HG03520 (cell line): ENCODE measurements at regions not wholly inside any gene's neighbourhood (a gene's known extent, or its start where the extent isn't known, plus 50 kb on each side); places are given as distances from the start of the nearest gene placed in this dataset.
"Not testable (repeated sequence)": the region's sequence is repeated elsewhere in the genome, so short reads cannot be mapped to it uniquely, and the experiment has no call there.

Experiments used
- ATAC-seq: cut with Tn5 transposase; IDR thresholded peaks from one replicate; pipeline ENCODE4 v1.9.1; 2021; ENCODE audit warnings: mild to moderate bottlenecking, moderate library complexity; ENCODE audit not compliant: unreplicated experiment

DNA sequence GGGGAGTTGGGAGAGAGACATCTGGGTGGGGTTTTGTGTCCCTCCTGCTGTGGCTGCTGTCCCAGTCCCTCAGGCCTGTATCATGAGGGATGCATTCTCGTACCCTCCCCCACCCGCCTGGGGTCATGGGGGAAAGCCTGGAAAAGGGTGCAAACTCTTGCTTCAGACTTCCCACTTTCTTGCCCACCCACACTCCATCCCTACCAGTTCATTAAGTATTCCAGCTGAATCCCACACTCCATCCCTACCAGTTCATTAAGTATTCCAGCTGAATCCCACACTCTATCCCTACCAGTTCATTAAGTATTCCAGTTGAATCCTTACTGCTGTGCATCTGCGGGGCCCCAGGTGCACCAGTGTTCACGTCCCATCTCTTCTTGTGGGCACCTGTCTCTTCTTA is 116.3 kb downstream of the ACAA2 start:
- no peak for ATAC-seq

DNA sequence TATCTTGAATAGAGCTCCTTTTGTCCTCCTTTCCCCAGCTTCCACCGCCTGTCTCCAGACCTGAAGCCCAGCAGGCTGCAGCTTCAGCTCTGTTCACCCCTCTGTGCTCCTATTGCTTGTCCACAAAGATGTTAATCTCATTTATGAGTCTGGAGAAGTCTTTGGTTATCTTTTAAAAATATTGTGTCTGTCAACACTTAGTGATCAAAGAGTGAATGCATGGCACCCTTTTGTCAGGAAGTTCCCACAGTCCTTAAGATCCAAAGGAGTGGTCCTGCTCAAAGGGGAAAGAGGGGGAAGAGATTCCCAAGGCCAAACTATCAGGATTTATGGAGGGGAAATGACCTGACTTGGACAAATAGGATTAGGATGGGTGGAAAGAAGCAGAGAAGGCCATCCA is 118.9 kb downstream of the ACAA2 start:
- ATAC-seq: no peak

DNA sequence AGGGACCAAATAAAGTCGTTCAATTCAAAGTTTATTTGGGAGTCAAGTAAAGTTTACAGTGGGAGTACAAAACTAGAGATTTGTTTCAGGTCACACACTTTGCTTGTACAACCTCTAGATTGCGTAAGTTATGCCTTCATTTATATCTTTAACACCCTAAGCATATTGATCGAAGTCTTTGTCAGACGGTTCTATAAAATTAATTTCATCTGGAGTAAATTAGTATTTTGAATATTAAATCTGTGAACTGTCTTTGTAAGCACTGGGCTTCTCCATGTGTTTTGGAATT is 119.7 kb downstream of the ACAA2 start:
- ATAC-seq: no peak

DNA sequence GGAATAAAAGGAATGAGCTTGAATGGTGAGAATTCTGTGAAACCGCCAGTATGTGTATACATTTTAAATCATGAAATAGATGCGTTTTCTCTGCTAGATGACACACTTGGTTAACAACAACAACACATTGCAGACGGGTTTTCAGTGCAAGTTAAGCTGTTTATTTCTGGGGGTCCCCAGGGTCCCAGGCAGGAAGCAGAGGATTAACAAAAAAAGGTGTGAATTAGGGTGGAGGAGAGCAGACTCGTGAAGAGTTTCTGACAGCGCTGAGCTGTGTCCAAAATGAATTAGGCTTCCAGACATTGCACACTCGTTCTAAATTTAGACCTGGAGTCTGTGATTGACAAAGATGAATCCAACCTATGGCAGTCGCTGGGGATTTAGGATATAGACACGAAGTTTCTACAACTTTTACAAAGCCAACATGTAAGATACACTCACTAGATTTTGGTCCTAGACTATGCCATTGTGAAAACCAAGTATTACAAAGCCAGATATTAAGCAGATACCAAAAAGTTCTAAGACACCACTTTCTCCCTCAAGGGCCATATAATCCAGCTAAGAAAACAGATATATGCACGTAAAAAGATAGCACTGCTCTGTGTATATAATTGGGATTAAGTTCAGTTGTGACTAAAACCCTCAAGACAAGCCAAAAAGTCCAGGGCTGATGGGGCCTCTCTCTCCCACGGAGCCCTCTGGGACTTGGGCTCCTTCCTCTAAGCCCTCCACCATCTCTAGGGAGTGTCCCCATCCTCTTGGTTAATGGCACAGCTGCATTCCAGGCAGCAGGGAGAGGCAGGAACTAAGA is 120.2 kb downstream of the ACAA2 start:
- no peak for ATAC-seq

DNA sequence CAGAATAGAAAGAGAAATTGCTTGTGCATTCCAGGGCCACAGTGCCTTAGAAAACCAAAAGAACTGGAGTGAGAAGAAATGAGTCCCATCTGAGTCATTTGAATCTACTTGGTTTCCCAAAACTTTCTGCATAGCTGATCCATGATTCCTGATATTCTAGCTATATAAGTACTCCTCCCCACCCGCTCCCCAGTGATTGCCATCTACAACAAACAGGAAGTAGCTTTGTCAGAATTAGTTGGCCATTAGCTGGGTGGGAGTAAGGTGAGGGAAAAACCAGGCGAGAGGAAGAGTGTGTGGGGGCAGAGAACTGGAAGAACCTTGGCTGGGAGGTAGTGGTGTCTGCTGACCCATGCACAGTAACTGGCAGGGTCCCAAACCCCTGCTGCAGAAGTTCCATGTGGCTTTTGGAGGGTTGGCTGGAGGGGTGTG is 122.1 kb downstream of the ACAA2 start:
- no peak for ATAC-seq

DNA sequence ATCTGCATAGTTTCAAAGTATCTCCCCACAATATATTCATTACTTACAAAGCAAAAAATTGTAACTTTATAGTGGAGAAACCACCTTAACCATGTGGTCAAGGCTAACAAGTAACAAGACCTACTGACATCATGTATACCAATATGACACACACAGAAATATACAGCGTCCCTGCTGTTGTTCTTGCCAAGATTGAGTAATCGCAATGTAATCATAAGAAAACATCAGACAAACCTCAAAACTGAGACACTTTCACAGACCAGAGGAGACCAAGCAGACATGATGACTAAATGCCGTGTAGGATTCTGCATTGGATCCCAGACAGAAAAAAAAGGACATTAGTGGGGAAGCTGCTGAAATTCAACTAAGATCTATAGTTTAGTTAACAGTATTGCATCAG is 123.0 kb downstream of the ACAA2 start:
- ATAC-seq: no peak

DNA sequence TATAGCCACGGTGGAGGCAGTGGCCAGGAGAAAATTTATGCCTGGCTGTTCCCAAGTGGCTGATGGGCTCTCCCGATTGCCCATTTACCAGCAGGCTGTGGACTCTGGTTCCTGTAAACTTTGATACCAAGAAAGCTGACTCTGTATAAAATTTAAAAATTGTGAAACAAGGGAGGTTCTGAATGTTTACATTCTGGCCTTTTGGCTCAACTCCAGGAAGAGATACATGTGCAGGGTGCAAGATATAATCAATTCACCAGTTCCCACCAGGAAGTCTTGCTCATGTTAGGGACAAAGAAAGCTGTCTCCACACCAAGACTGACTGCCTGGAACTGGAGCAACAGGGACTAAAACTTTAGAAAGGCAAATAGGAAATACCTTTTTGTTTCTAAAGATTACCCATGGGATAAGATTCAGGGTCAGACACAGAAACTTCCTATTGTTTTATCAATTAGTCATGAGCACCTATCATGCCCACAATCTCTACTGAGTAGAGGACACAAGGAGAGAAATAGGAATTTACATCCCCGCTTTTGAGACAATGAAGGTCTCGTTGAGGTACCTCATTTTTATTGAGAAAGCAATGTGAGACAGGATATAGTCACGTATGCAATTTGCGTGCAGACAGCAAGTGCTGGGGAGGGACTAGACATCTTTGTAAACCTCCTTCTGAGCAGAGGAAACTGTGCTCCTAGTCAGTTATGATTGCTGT is 123.5 kb downstream of the LIPG start:
- no peak for ATAC-seq

DNA sequence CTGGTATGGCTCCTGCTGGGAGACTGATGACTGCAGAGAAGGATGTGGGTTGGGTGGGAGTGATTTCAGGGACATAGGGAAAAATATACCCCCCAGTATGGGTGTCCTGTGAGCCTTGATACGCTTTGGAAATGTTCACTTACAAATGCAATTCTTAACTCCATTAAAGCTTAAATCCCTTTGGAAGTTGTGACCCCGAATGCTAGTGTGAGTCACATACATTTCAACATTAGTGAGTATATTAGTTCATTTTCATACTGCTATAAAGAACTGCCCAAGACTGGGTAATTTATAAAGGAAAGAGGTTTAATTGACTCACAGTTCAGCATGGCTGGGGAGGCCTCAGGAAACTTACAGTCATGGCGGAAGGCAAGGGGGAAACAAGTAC is 120.9 kb downstream of the LIPG start:
- not testable (repeated sequence) for ATAC-seq

DNA sequence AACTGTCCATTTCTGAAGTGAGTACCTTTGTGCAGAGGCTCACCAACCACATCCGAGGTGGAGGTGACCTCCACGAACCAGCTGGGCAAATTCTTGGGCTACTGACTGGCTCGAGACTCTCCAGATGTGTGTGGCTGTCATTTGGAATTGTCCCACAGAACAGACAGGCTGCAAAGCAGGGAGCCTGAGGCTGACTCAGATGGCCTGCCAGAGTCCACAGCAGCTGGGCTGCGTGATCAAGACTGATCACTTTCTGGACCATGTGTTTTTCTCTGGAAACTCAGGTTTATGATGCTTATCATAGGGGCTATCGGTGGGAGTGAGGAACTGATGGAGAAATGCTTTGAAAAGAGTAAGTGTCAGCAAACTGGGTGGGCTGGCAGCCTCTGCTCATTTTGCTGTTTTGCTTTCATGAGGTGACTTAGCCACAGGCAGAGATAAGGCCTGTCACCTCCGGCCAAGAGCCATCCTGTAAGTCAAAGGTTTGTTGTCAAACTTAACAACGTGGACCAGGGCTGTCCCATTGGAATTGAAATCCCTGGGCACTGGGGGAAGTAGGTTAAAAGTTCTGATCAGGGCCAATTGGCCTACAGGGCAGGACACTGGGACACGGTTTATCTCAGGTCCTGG is 120.4 kb downstream of the LIPG start:
- no peak for ATAC-seq

DNA sequence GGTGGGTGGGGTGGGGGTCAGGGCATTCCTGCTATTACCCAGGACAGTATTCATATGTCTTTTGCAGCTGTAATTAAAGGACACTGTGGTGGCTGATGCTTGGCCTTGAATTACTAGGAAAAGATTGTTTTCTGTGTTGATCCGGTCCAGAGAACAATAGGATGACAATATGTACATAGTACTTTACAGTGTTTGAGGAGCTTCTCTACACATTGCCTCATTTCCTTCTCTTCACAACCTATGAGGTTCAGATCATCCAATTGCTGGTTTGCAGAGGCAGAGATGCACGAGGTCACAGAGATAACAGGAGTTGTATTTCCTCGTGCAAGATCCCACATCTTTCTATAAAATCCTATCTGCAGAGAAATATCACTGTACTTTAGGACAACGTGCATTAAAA is 119.5 kb downstream of the LIPG start:
- no peak for ATAC-seq

DNA sequence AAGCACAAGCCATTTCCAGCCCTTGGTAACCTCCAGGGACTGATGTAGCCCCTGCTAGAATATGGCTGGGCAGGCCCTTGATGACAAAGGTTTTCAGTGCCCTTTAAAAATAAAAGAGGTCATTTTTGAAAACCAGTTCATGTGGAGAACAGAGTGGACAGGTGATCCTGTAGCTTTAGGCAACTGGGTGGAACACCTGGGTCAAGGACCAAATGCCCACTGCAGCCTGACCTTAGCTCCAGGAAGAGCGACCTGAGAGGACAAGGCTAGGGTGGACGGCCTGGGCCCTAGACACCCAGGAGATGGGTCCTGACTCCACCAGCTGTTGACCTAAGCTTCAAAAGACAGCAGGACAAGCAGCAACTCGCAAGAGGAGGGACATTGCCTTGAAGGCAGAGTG is 116.6 kb downstream of the LIPG start:
- ATAC-seq: no peak

DNA sequence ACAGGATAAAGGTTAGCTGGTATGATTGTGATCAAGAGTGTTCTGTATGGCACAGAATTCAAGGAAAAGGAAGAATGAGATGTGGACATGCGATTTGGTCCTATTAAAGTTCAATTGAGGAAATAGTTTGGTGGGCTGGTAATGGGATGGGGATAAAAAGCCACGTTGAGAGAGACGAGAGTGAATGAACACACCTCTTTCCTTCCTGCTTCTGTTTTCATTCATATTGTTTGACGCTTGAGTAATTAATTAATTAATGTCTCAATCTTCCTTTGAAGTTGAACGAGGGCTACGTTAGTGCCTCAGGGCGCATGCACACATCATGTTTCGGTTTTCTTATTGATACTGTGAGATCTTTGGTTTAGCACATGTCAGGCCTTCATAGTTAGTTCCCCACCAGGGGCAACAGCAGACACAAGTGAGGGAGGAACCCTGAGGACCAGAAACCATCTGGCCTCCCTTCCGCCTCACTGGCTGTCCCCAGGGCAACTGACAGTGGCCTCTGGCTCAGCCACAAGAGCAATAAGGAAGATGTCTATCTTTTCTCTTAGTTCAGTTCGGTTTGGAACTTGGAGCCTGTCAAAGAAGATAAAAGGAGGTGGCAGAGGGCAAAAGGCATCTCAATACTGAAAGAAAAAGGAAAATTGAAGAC is 116.0 kb downstream of the LIPG start:
- ATAC-seq: no peak

DNA sequence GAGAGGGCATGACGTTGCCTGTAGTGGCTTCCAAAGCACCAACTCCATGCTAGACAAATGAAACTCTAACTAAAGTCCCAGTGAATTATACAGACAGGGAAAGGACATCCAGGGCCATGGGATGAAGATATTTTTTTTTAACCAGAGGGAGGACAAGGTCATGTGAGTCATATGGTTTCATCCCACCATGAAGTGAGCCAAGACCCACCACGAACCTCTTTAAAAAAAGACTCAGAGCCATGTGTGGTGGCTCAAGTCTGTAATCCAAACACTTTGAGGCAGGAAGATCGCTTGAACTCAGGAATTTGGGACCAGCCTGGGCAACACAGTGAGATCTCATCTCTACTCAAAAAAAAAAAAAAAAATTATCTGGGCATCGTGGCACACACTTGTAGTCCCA is 115.2 kb downstream of the LIPG start:
- no peak for ATAC-seq

DNA sequence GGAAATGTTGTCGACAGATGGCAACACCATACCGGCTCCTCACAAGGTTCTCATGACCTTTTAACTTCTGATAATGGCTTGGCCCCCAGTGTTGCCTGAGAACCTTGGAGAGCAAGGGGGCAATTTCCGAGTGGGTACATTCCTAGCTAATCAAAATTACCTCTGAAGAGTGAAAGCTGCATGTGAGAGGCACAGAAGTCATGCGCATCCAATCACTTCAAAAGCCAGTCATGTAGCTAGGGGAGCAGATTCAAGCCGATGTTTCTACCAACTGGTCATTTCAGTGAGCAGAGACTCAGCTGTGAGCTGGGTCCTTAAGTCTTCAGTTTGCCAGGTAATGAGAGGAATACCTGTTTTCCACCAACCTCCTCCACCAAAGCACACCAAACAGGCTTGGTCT is 111.4 kb downstream of the LIPG start:
- no peak for ATAC-seq

DNA sequence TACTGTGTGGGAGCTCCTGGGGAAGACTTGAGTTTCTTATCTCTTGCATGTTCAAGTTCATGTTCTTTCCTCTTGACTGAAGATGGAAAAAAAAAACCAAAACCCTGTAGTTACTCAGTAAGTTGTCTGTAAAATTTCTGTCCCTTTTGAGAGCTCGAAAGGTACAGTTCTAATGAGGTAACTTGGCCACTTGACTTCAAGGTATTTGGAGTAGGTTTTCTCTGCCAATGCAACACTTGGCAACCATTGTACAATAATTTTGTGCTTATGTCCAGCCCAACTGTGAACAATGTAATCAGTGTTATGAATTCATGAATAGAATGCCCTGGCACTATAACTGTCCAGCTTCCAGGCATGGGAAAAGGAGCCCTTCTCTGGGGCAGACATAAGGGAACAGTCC is 111.0 kb downstream of the LIPG start:
- ATAC-seq: no peak

DNA sequence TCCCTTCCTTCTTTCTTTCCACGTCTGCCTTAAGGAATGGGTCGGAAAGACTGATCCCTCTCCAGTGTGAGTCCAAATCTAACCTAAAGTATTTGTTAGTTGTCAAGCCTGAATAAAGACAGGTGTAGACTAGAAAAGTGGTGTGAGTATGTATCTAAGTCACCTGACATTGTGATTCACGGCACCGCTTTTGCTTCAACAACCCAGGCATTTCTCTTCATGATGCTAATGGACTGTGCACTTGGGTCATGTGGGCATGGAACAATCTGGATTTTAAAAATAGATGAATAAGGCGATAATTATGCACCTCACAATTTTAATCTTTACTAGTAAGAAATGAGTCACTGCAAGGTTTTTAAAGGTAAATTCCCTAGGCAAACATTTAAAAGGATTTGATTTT is 107.5 kb downstream of the LIPG start:
- no peak for ATAC-seq

DNA sequence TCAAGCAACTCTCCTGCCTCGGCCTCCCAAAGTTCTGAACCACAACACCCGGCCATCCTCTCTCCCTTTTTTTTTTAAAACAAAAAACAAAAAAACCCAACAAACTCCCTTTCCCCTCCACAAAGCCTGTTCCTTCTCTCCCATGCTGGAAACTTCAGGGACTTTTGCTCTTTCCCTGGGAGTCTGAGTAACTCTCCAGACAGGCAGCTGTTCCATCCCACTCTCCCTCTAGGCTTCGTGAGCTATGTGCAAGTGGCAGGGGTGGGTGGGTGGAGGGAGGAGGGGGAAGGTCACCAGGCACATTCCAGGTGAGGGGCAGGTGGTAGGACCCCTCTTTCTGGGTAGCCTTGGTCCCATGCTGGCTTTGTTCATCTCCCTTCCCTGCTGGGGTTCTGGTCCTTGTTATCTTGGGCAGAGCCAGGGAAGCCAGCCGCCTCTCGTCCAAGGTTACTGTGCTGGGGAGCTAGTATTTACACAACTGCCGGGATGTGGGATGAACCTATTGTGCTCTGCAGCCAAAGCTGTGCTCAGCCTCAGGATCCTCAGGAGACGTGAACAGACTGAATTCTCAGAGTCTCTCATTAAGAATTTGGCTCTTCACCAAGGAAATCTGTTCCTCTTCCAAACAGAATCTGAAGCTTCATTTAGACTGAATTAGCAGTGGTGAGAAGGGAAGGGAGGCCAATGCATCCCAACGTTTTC is 106.9 kb downstream of the LIPG start:
- no peak for ATAC-seq

DNA sequence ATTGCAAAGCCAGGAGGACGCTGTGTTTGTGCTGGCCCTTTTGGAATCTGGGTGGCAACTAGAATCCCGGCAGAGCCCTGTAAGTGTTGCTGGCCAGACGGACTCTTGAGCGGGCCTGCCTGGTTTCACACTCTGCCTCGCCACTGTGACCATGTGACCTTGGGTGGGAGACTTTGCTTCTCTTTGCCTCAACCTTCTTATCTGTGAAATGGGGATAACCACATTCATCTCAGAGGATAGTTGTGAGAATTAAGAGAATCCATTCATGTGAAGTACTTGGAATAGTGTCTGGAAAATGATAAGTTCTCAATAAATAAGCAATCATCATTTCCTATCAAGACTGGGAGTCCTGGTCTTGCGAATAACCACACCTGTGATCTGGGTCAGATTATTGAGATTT is 105.6 kb downstream of the LIPG start:
- no peak for ATAC-seq

DNA sequence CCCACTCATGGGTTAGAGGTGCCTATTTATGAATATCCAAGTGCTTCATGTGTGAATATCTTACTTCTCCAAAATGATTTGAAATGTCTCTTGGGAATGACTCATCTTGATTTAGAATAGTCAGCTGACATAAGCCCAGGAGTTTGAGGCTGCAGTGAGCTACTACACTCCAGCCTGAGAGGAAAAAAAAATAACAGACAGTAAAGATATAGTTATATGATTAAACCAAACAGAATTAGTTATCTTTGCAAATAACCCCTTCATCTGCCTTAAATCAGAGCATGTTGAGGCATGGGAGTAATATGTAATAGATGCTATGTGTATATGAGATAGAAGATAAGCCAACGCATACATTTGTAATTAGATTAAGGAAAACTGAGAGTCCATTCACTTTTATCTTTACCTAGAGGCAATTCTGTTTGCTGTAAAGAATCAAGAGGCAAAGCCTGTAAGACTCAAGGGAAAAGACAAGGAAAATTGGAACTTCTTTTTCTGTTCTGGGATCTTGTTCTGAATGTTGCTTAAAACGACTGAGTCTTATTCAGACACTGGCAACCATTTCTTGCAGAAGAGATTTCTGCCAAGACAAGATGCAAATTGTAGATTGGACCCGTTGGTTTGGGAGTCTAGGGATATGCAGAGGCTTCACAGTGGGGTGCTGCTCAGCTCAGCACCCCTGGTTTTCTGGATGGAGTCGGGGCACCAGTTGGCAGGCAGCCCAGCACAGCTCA is 104.4 kb downstream of the LIPG start:
- ATAC-seq: no peak
